GM18511 (cell line): ENCODE measurements at regions not wholly inside any gene's neighbourhood (a gene's known extent, or its start where the extent isn't known, plus 50 kb on each side); places are given as distances from the start of the nearest gene placed in this dataset.

Experiments used
- ATAC-seq: cut with Tn5 transposase; IDR thresholded peaks from one replicate; pipeline ENCODE4 v1.9.1; 2021; ENCODE audit warnings: mild to moderate bottlenecking, moderate library complexity; ENCODE audit not compliant: unreplicated experiment

- ATAC-seq, result no peak
These were observed 54.0 kb upstream of the DLG1 start for GRCh38 chr3:197352382-197352781.

GRCh38 chr3:197350446-197350845, 52.0 kb upstream of the DLG1 start:
- no peak for ATAC-seq

- no peak for ATAC-seq
These were observed 51.0 kb upstream of the DLG1 start for GRCh38 chr3:197349368-197349767.
